ENCODE measurements at regions not wholly inside any gene's neighbourhood (a gene's known extent, or its start where the extent isn't known, plus 50 kb on each side); places are given as distances from the start of the nearest gene placed in this dataset.
"Not testable (repeated sequence)": the region's sequence is repeated elsewhere in the genome, so short reads cannot be mapped to it uniquely, and the experiment has no call there.

DNA sequence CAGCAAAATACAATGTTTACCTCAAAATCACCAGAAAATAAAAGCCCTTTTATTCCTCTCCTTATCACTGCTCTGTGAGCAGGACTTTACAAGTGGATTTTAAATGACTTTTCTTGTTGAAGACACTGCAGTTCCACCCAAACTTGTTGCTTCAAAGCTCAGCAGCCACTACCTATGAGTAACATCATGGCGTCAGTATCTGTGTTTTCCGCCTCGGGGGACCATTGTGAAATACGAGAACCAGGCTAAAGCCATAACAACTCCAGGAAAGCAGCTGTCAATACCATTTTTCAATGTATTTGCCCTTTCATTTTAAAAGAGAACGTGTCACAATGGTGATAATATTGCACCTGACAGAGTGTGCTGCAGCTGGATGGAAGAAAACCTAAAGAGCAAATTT is 284.0 kb upstream of the RNF32 start:
- no peak overlapping the region for H3K4me2 ChIP-seq
- H3K4me3 ChIP-seq: no peak overlapping the region
- no peak overlapping the region for H3K9ac ChIP-seq
- no peak overlapping the region for H3K27ac ChIP-seq
- no peaks in the 10 kb centered on the region for H3K9me3 ChIP-seq (replicated peaks in 1 of 11)
- peaks cover 6 to 9% (median 8%) of the 10 kb centered on the region in 10 experiments; a peak in 19 of 20 replicates for H3K4me1 ChIP-seq
- H3K36me3 ChIP-seq: no peaks in the 10 kb centered on the region
- peaks cover 0 to 2% (median 0%) of the 10 kb centered on the region in 11 experiments; a peak in 2 of 22 replicates for H3K27me3 ChIP-seq
- no peak for TF ChIP-seq Cebpa-rat (IDR thresholded peaks at IDR 0.05)
- H4K20me1 ChIP-seq: no peaks in the 10 kb centered on the region

DNA sequence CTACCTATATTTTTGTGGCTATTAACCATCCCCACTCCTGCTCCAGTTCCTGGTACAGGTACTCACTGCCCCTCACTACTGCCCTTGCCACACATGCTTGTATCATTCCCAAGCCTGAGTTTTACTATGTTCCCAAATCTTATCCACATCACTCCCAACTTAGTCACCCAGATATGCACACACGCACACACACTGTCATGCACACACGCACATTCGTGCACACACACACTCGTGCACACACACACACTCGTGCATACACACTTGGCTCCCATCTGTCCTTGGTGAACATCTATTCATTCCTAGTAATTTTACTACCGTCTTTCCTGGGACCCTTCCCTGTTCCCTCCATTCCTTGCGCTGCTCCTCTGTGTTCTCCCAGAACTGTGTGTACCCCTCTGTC is 287.2 kb upstream of the RNF32 start:
- no peak overlapping the region for H3K9ac ChIP-seq
- no peaks in the 10 kb centered on the region for H3K27me3 ChIP-seq
- no peak for TF ChIP-seq Cebpa-rat (IDR thresholded peaks at IDR 0.05)

DNA sequence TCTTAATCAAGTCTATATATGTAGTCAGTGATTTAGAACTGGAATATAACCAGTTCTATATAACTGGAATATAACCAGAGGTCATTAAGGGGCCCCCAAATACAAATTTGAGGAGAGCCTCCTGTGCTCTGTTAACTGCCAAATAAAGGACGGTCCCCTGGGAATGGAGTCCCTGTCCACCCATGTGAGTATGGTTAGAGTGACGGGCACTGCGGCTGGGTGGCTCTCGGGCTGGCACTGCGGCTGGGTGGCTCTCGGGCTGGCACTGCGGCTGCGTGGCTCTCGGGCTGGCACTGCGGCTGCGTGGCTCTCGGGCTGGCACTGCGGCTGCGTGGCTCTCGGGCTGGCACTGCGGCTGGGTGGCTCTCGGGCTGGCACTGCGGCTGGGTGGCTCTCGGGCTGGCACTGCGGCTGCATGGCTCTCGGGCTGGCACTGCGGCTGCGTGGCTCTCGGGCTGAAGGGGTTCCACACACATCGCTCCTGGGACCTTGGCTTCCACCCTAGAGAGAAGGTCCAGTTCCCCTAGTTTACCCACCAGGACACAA is 292.8 kb upstream of the RNF32 start:
- not testable (repeated sequence) for H3K27me3 ChIP-seq; H3K36me3 ChIP-seq; H4K20me1 ChIP-seq; H3K4me1 ChIP-seq; H3K9ac ChIP-seq; H3K27ac ChIP-seq; H3K4me2 ChIP-seq; H3K4me3 ChIP-seq; H3K9me3 ChIP-seq (replicated peaks in 1 of 11)

More for the DNA sequence above, 287.2 kb upstream of the RNF32 start:
- no peaks in the 10 kb centered on the region for H4K20me1 ChIP-seq
- H3K36me3 ChIP-seq: no peaks in the 10 kb centered on the region
- H3K27ac ChIP-seq: no peak overlapping the region
- H3K4me1 ChIP-seq: no peaks in the 10 kb centered on the region
- no peaks in the 10 kb centered on the region for H3K9me3 ChIP-seq (replicated peaks in 1 of 11)
- H3K4me2 ChIP-seq: no peak overlapping the region
- H3K4me3 ChIP-seq: no peak overlapping the region

DNA sequence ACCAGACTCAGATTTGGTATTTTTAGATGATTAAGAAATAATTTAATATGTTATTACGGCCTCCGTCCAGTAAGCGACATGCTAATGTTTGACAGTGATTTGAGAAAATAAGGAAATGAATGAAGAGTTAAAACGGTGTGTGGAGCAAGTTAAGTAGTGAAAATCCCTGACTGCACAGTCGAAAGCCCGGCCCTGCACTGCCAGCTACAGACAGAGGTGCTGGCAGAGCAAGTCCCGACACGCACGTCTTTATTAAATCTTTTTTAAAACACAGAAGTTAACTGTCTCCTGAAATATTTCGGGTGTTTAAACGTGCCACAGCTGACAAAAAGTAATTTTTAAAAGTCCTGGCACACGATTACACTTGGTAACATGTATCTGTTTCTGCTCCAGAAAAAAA is 293.4 kb upstream of the RNF32 start:
- H3K36me3 ChIP-seq: no peaks in the 10 kb centered on the region
- H4K20me1 ChIP-seq: no peaks in the 10 kb centered on the region
- H3K27ac ChIP-seq: no peak overlapping the region
- H3K9ac ChIP-seq: no peak overlapping the region
- H3K4me1 ChIP-seq: no peaks in the 10 kb centered on the region
- no peak overlapping the region for H3K4me2 ChIP-seq
- no peaks in the 10 kb centered on the region for H3K27me3 ChIP-seq
- H3K9me3 ChIP-seq (replicated peaks in 1 of 11): peaks cover 0 to 9% (median 0%) of the 10 kb centered on the region in 11 experiments; a peak in 6 of 22 replicates
- no peak overlapping the region for H3K4me3 ChIP-seq
- TF ChIP-seq Cebpa-rat (IDR thresholded peaks at IDR 0.05): no peak

DNA sequence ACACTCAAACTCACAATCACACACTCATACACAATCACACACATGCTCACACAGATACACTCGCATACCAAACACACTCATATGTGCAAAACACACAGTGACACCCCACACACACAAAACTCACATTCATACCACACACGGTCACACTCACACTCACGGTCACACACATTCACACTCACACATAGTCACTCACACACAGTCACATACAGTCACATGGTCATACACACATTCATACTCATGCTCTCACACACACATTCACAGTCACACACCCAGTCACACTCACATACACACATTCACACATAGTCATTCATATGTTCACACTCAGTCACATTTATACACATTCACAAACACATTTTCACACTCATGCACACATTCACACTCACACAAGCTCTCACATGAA is 296.0 kb upstream of the RNF32 start:
- TF ChIP-seq Cebpa-rat (IDR thresholded peaks at IDR 0.05): no peak
- no peak overlapping the region for H3K4me3 ChIP-seq
- H3K9ac ChIP-seq: no peak overlapping the region
- no peaks in the 10 kb centered on the region for H4K20me1 ChIP-seq
- no peaks in the 10 kb centered on the region for H3K27me3 ChIP-seq
- H3K4me1 ChIP-seq: no peaks in the 10 kb centered on the region
- H3K36me3 ChIP-seq: no peaks in the 10 kb centered on the region
- no peak overlapping the region for H3K4me2 ChIP-seq
- H3K9me3 ChIP-seq (replicated peaks in 1 of 11): peaks cover 0 to 9% (median 0%) of the 10 kb centered on the region in 11 experiments; a peak in 6 of 22 replicates
- H3K27ac ChIP-seq: no peak overlapping the region

DNA sequence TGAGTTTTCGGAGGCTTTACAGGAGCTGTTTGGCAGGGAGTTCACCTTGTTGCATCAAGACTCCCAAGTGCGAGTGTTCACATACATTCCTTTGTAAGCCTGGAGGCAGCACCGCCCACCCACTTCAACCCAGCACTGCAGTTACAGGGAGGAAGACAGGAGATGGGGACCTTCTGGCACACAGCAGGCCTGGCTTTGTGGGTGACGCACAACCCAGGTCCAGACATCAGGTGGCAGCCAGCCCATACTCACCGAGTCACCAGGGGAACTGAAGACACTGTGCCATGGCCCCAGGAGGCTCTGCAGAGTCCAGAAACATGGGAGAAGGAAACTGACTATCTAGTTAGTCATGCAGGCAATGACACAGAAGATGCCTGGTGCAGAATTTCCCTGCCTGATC is 305.9 kb upstream of the RNF32 start:
- Histone ChIP-seq H3K36me3 (no peaks in the 10 kb centered on the region), H3K4me3 (no peak overlapping the region), H3K27me3 (no peaks in the 10 kb centered on the region), H3K9ac (no peak overlapping the region), H3K27ac (no peak overlapping the region), H3K4me2 (no peak overlapping the region), H3K9me3 (replicated peaks in 1 of 11) (peaks cover 7 to 16% (median 13%) of the 10 kb centered on the region in 11 experiments; a peak in 19 of 22 replicates), H4K20me1 (no peaks in the 10 kb centered on the region), H3K4me1 (peaks cover 0 to 5% (median 0%) of the 10 kb centered on the region in 10 experiments; a peak in 2 of 20 replicates)
- TF ChIP-seq Cebpa-rat (IDR thresholded peaks at IDR 0.05): no peak

DNA sequence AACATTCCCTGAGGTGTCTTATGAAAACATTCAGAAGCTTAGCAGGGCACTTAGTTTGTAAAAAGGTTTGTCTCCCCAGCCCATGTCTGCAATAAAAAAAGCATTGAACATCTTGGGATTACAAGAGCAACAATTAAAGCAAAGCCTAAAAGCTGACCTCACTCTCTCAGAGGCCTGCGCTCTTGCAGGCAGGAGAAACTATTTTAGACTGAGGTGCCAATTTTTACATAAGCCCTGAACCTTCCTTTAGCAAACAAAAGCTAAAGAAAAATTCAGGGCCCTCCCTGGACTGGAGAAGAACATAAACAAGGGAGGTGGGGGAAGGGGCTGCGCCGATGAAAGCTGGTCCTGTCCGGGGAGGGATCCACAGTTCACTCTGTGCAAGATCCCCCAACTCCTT is 312.7 kb upstream of the RNF32 start:
- peaks cover 0 to 3% (median 0%) of the 10 kb centered on the region in 10 experiments; a peak in 2 of 20 replicates for H3K4me1 ChIP-seq
- H3K27ac ChIP-seq: no peak overlapping the region
- H3K9ac ChIP-seq: no peak overlapping the region
- no peak overlapping the region for H3K4me2 ChIP-seq
- TF ChIP-seq Cebpa-rat (IDR thresholded peaks at IDR 0.05): no peak
- H3K36me3 ChIP-seq: no peaks in the 10 kb centered on the region
- no peak overlapping the region for H3K4me3 ChIP-seq
- H3K27me3 ChIP-seq: no peaks in the 10 kb centered on the region
- no peaks in the 10 kb centered on the region for H4K20me1 ChIP-seq
- H3K9me3 ChIP-seq (replicated peaks in 1 of 11): peaks cover 7 to 16% (median 13%) of the 10 kb centered on the region in 11 experiments; a peak in 19 of 22 replicates

DNA sequence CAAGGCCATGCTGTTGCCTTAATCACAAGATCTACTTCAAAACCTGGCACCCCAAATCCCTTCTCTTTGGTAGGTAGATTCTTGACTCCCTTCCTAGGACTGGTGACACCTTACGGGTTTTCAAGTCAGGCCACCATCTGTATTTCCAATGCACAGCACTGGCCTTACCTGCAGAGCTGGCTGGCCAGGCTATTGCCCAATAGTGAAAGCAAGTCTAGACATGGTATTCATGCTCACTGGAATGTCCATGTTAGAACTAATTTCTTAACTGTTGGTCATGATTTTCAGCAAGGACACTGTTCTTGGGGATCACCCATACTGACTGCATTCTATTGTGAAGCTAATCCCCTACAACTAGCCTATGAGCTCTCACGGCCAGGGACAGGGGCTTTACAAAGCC is 313.1 kb upstream of the RNF32 start:
- H3K4me2 ChIP-seq: no peak overlapping the region
- no peaks in the 10 kb centered on the region for H3K27me3 ChIP-seq
- H4K20me1 ChIP-seq: no peaks in the 10 kb centered on the region
- H3K9ac ChIP-seq: no peak overlapping the region
- no peak for TF ChIP-seq Cebpa-rat (IDR thresholded peaks at IDR 0.05)
- no peak overlapping the region for H3K27ac ChIP-seq
- H3K36me3 ChIP-seq: no peaks in the 10 kb centered on the region
- no peak overlapping the region for H3K4me3 ChIP-seq
- H3K9me3 ChIP-seq (replicated peaks in 1 of 11): peaks cover 7 to 16% (median 13%) of the 10 kb centered on the region in 11 experiments; a peak in 19 of 22 replicates
- H3K4me1 ChIP-seq: no peaks in the 10 kb centered on the region

DNA sequence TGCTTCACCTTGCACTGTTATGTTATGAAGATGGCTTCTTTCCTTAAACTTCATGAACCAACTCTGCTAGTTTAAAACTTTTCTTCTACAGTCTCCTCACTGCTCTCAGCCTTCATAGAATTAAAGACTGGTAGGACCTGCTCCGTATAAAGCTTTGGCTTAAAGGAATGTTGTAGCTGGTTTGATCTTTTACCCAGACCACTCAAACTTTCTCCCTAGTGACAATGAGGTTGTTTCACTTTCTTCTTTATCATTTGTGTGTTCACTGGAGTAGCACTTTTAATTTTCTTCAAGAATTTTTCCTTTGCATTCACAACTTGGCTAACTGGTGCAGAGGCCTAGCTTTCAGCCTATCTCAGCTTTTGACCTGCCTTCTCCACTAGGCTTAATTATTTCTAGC is 316.4 kb upstream of the RNF32 start:
- Histone ChIP-seq H3K27ac (no peak overlapping the region), H3K9ac (no peak overlapping the region), H3K4me1 (no peaks in the 10 kb centered on the region), H4K20me1 (no peaks in the 10 kb centered on the region), H3K9me3 (replicated peaks in 1 of 11) (peaks cover 0 to 4% (median 0%) of the 10 kb centered on the region in 11 experiments; a peak in 1 of 22 replicates), H3K4me2 (no peak overlapping the region), H3K36me3 (no peaks in the 10 kb centered on the region), H3K27me3 (no peaks in the 10 kb centered on the region), H3K4me3 (no peak overlapping the region)
- TF ChIP-seq Cebpa-rat (IDR thresholded peaks at IDR 0.05): no peak

DNA sequence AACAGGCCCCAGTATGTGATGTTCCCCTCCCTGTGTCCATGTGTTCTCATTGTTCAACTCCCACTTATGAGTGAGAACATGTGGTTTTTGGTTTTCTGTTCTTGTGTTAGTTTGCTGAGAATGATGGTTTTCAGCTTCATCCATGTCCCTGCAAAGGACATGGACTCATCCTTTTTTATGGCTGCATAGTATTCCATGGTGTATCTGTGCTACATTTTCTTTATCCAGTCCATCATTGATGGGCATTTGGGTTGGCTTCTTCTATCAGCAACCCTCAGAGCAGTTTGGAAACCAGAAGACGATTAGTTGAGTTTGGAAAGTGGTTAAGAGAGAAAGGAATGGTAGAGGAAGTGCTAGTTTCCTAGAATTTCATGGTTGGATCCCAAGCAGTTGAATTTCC is 319.1 kb upstream of the RNF32 start:
- not testable (repeated sequence) for H3K36me3 ChIP-seq; H3K9me3 ChIP-seq (replicated peaks in 1 of 11); H3K4me1 ChIP-seq; H4K20me1 ChIP-seq; H3K27ac ChIP-seq; H3K4me3 ChIP-seq; H3K4me2 ChIP-seq; H3K9ac ChIP-seq; H3K27me3 ChIP-seq

Measured in BLaER1 treated with 17β-estradiol and CSF1 and Interleukin-3, amounts not matched to agents 10 nM and 100 nM (cell line).